Prostate gland (tissue), 2 donors: ENCODE measurements at regions not wholly inside any gene's neighbourhood (a gene's known extent, or its start where the extent isn't known, plus 50 kb on each side); places are given as distances from the start of the nearest gene placed in this dataset.

Experiments
- DNase-seq: peaks from one replicate; pipeline ENCODE4 v3.0.0-alpha.2; 2019; ENCODE audit warnings: low spot score
- H3K27ac ChIP-seq, 2 donors: fragments of 200-600 bp; sonication (generic); 2 replicates each; pipeline ENCODE4 v1.5.1; 2017 to 2019
- H3K27me3 ChIP-seq: fragments of 200-600 bp; sonication (generic); replicated peaks from 2 replicates; pipeline ENCODE4 v1.5.1; 2019; ENCODE audit not compliant: insufficient read depth
- H3K36me3 ChIP-seq, 2 donors: fragments of 200-600 bp; sonication (generic); 1 replicate in 1 of 2; 2 replicates in 1 of 2; pipeline versions ENCODE4 v1.5.1 to v1.8.1; 2017 to 2019
- H3K4me1 ChIP-seq: fragments of 200-600 bp; sonication (generic); replicated peaks from 2 replicates; pipeline ENCODE4 v1.5.1; 2019
- H3K4me3 ChIP-seq, 2 donors: fragments of 200-600 bp; sonication (generic); 2 replicates each; pipeline ENCODE4 v1.5.1; 2017 to 2019
- H3K9me3 ChIP-seq: fragments of 200-600 bp; sonication (generic); 2 replicates; pipeline ENCODE4 v1.5.1; 2017
- CTCF ChIP-seq, 4 experiments: fragments of 200-600 bp in 2 of 4; fragments of 450-650 bp in 2 of 4; sonication (generic) in 2 of 4; IDR thresholded peaks; 1 replicate in 3 of 4; 2 replicates in 1 of 4; pipeline ENCODE4 v1.5.1; 2016 to 2019; ENCODE audit warnings: antibody characterized with exemption in 4 of 4, mild to moderate bottlenecking in 2 of 4, moderate library complexity in 2 of 4
- POLR2A ChIP-seq: fragments of 450-650 bp; IDR thresholded peaks from one replicate; pipeline ENCODE4 v1.6.1; 2016; ENCODE audit warnings: antibody characterized with exemption, mild to moderate bottlenecking
- POLR2AphosphoS5 ChIP-seq: sonication (generic); formaldehyde crosslinking; IDR thresholded peaks from one replicate; pipeline ENCODE4 v1.6.1; 2017; ENCODE audit warnings: antibody characterized with exemption
- WGBS: methylation state at CpG from one replicate; pipeline ENCODE4 v1.1.5; 2018; 5-methylcytosine and 5-hydroxymethylcytosine counted together
- intact Hi-C: fragments of 100-400 bp; cut with DNase I; formaldehyde crosslinking; loops from one replicate; pipeline ENCODE4 v1.14.2; 2022

DNA sequence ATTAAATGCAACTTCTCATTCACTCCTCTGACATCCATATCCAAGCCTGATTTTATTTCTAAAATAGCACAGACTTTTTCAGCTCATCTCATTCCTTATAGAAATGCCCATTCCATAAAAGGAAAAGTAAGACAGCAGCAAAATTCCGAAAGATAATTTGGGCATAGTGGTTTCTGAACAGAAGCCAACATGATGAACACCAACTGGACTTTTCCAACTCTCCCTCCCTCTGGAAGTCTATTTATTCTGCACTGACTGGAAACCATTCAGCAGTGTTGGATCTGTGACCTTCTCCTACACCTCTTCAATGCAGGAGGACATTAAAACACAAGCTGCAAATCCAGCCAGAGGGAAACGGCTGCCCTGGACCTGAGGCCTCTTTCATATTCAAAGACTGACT, 306.2 kb upstream of the NT5E start:
- no peaks in the 10 kb centered on the region for H3K9me3 ChIP-seq
- TF ChIP-seq POLR2AphosphoS5 (no peak), POLR2A (no peak), CTCF (IDR thresholded peaks at IDR 0.05) (no peak)
- no peak overlapping the region for H3K27ac ChIP-seq
- no peaks in the 10 kb centered on the region for H3K36me3 ChIP-seq
- WGBS: 72% methylated on average over 2 of the region's 2 CpGs
- no peaks in the 10 kb centered on the region for H3K27me3 ChIP-seq
- H3K4me1 ChIP-seq: no peaks in the 10 kb centered on the region
- DNase-seq: no peak
- H3K4me3 ChIP-seq: no peak overlapping the region
- intact Hi-C loops: no loop called here

DNA sequence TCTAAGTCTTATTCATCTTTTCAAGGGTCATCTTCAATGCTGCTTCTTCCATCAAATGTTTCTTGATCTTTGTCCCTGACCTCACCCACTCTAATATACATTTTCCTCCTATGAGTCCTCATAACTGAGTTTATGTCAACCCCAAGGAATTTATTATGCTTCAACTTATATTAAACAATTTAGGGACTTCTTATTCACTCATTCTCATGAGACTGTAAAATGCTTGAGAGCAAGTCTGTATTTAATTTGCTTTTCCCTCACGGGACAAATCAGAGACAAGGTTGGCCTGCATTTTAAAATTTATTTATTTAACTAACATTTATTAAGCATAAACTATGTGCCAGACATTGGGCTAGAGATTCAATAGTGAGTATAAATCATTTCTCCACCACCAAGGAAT, 312.0 kb upstream of the NT5E start:
- Histone ChIP-seq H3K4me3 (no peak overlapping the region), H3K27ac (no peak overlapping the region), H3K9me3 (no peaks in the 10 kb centered on the region), H3K36me3 (no peaks in the 10 kb centered on the region), H3K4me1 (no peaks in the 10 kb centered on the region), H3K27me3 (no peaks in the 10 kb centered on the region)
- no peak for DNase-seq
- intact Hi-C loops: no loop called here
- TF ChIP-seq POLR2A: no peak
- TF ChIP-seq POLR2AphosphoS5: no peak
- no peak for TF ChIP-seq CTCF (IDR thresholded peaks at IDR 0.05)
- WGBS: 17% methylated on average over 1 of the region's 1 CpG

DNA sequence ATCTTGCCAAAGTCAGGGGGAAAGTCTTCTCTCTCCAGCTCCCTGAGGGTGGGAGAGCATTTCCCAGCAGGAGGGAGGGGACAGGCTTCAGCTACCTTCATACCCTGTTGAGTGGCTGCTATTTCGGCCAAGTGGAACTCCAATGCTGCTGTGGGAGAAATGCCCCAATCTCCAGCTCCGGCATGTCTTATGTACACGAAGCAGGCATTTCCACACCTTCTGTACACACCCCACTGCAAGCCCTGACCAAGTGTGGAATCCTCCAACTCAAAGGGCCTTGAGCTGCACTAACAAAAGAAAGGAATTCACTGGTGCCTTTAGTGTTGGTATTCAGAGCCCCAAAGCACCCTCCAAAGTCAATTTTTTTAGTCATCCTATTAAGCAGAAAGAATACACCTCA, 313.6 kb upstream of the NT5E start:
- Histone ChIP-seq H3K4me3 (no peak overlapping the region), H3K27me3 (no peaks in the 10 kb centered on the region), H3K36me3 (no peaks in the 10 kb centered on the region), H3K9me3 (no peaks in the 10 kb centered on the region), H3K27ac (no peak overlapping the region), H3K4me1 (no peaks in the 10 kb centered on the region)
- no peak for TF ChIP-seq POLR2A
- no peak for TF ChIP-seq POLR2AphosphoS5
- no peak for TF ChIP-seq CTCF (IDR thresholded peaks at IDR 0.05)
- WGBS: 39% methylated on average over 3 of the region's 3 CpGs
- no peak for DNase-seq
- intact Hi-C loops: no loop called here

DNA sequence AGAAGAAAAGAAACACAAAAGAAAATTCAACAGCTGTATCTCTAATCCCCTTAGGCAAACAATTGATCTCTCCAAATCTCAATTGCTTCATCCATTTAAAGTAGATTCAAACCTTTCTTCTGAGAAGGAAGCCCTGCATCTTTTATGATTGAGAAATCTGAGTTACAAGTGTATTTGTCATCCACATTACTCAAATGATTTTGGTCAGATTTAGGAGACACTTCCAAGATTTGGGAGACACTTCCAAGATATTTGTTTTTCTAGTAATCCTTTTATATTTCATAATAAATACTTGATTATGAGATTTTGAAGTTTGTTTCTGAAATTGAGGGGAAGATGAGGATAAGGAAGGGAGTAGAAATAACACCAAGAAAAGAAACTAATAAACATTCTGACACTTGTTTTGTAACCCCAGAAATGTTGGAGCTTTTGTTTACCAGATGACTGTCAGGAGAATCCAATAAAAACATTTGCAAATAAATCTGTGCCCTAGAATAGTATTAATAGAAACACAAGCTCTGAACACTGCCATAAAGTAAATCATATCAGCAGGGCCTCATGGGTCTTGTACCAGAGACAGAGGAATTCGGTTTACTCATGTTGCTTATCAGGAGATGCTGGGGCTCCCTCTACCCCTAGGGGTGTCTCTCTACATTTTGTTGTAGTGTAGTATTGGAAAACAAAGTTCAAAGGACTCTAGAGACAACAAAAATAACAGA, 314.3 kb upstream of the NT5E start:
- no peak overlapping the region for H3K4me3 ChIP-seq
- TF ChIP-seq CTCF (IDR thresholded peaks at IDR 0.05) (no peak), POLR2A (no peak), POLR2AphosphoS5 (no peak)
- no peak overlapping the region for H3K27ac ChIP-seq
- 32% methylated on average over 1 of the region's 1 CpG for WGBS
- no peaks in the 10 kb centered on the region for H3K36me3 ChIP-seq
- H3K9me3 ChIP-seq: no peaks in the 10 kb centered on the region
- DNase-seq: no peak
- no peaks in the 10 kb centered on the region for H3K4me1 ChIP-seq
- intact Hi-C loops: no loop called here
- no peaks in the 10 kb centered on the region for H3K27me3 ChIP-seq

DNA sequence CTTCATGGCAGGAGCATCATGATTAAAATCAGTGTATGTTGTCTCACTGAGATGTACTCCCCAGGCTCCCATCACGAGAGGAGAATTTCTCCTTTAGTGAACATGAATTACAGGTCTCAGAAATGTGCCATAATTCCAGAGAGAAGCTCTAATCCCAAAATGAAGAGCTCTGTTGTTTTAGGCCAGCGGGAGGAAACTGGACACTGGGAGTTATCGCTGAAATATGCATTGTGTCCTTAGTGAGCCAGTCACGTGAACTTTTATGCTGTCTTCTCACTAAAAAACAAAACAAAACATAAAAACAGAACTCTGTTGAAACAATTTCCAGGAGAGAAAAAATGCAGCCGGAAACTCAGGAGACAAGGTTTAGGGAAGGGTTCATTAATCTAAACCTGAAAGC, 315.7 kb upstream of the NT5E start:
- Histone ChIP-seq H3K4me3 (no peak overlapping the region), H3K27me3 (no peaks in the 10 kb centered on the region), H3K36me3 (no peaks in the 10 kb centered on the region), H3K9me3 (no peaks in the 10 kb centered on the region), H3K27ac (no peak overlapping the region), H3K4me1 (no peaks in the 10 kb centered on the region)
- WGBS: 67% methylated on average over 5 of the region's 5 CpGs
- no peak for DNase-seq
- intact Hi-C loops: no loop called here
- TF ChIP-seq POLR2AphosphoS5 (no peak), POLR2A (no peak), CTCF (IDR thresholded peaks at IDR 0.05) (no peak)
